K562 (cell line): ENCODE measurements at regions not wholly inside any gene's neighbourhood (a gene's known extent, or its start where the extent isn't known, plus 50 kb on each side); places are given as distances from the start of the nearest gene placed in this dataset.

Experiments
- ATAC-seq: fragments of 200-7000 bp; cut with Tn5 transposase; 3 replicates; pipeline ENCODE4 v1.9.1; 2020; ENCODE audit warnings: moderate library complexity
- BruUV-seq: library from RNA; stranded (reverse); fragments of 400-500 nt; replicated peaks from 2 replicates; lab custom pipeline; 2021; lab: Mats Ljungman, UMichigan
- CTCF ChIA-PET: fragments of 300-600 bp; formaldehyde crosslinking; extraction: SDS; loops from one replicate; lab custom pipeline; 2021; ENCODE audit warnings: low intra/inter-chr PET ratio; lab: Yijun Ruan, JAX
- POLR2A ChIA-PET: fragments of 300-600, 350-650 bp; sonication (Branson Sonifier 250); formaldehyde crosslinking; extraction: SDS; loops from one replicate; lab custom pipeline; 2021; ENCODE audit warnings: antibody characterized with exemption, inconsistent platforms; lab: Yijun Ruan, JAX
- DNase-seq, 4 experiments: peaks; one replicate each; pipeline versions ENCODE4 v3.0.0 to v3.0.0-alpha.2; 2011 to 2018; ENCODE audit warnings: low spot score in 3 of 4, mixed read lengths in 3 of 4; ENCODE audit errors: extremely low read depth in 1 of 4
- FAIRE-seq: peaks from 2 replicates; lab custom pipeline; 2011; peaks lifted over from hg19 to GRCh38; lab: Jason Lieb, UNC
- H2AFZ ChIP-seq: 2 replicates; pipeline ENCODE4 v1.6.0; 2011; ENCODE audit warnings: low read depth, low read length, control low read depth, inconsistent platforms
- H3K27ac ChIP-seq: fragments of 200-600 bp; 3 replicates; pipeline ENCODE4 v1.8.0; 2011; ENCODE audit warnings: low read depth, mild to moderate bottlenecking, control low read depth, inconsistent platforms, low read length, moderate library complexity, mixed read lengths; ENCODE audit errors: extremely low read depth
- H3K27me3 ChIP-seq, 2 experiments: fragments of 300-600 bp in 1 of 2; 2 replicates in 1 of 2; 3 replicates in 1 of 2; pipeline versions ENCODE4 v1.6.0 to v1.8.0; 2011; ENCODE audit warnings: inconsistent platforms in 2 of 2, low read length in 2 of 2, mild to moderate bottlenecking in 1 of 2, mixed read lengths in 1 of 2, moderate library complexity in 1 of 2; ENCODE audit not compliant: control insufficient read depth in 2 of 2, insufficient read depth in 2 of 2
- H3K36me3 ChIP-seq: fragments of 300-600 bp; 3 replicates; pipeline ENCODE4 v1.8.0; 2011; ENCODE audit warnings: mild to moderate bottlenecking, low read length, inconsistent platforms; ENCODE audit not compliant: control insufficient read depth, insufficient read depth
- H3K4me1 ChIP-seq, 2 experiments: fragments of 200-600 bp in 1 of 2; replicated peaks in 1 of 2; 2 replicates in 1 of 2; 3 replicates in 1 of 2; pipeline versions ENCODE4 v1.5.1 to v1.8.0; 2011; ENCODE audit warnings: inconsistent platforms in 2 of 2, low read length in 2 of 2, mild to moderate bottlenecking in 1 of 2, mixed read lengths in 1 of 2, moderate library complexity in 1 of 2; ENCODE audit not compliant: control insufficient read depth in 2 of 2, insufficient read depth in 2 of 2
- H3K4me2 ChIP-seq: 2 replicates; pipeline ENCODE4 v1.6.1; 2011; ENCODE audit warnings: low read length, control low read depth, inconsistent platforms, mixed read lengths; ENCODE audit not compliant: insufficient read depth
- H3K4me3 ChIP-seq: fragments of 200-600 bp; sonication (generic), shearing (Covaris generic); 2 replicates; pipeline ENCODE4 v1.5.1; 2016; ENCODE audit warnings: control low read depth, inconsistent platforms
- H3K79me2 ChIP-seq: fragments of 200-600 bp; 3 replicates; pipeline ENCODE4 v1.8.0; 2011; ENCODE audit warnings: low read length, inconsistent platforms; ENCODE audit not compliant: control insufficient read depth, insufficient read depth
- H3K9ac ChIP-seq, 2 experiments: 2 replicates each; pipeline versions ENCODE4 v1.6.0 to v1.6.1; 2011; ENCODE audit warnings: low read depth in 2 of 2, low read length in 2 of 2, control low read depth in 1 of 2, inconsistent platforms in 1 of 2, mild to moderate bottlenecking in 1 of 2, mixed read lengths in 1 of 2; ENCODE audit not compliant: insufficient read depth in 1 of 2
- H3K9me1 ChIP-seq: one replicate; pipeline ENCODE4 v1.6.0; 2011; ENCODE audit warnings: inconsistent platforms, mild to moderate bottlenecking, low read length, moderate library complexity; ENCODE audit not compliant: control insufficient read depth, insufficient read depth
- H3K9me3 ChIP-seq: replicated peaks from 2 replicates; pipeline ENCODE4 v1.5.1; 2011; ENCODE audit warnings: low read depth, low read length, inconsistent platforms; ENCODE audit not compliant: control insufficient read depth, insufficient read depth
- H4K20me1 ChIP-seq: replicated peaks from 2 replicates; pipeline ENCODE4 v1.6.1; 2011; ENCODE audit warnings: low read length, inconsistent platforms, mixed read lengths; ENCODE audit not compliant: control insufficient read depth, insufficient read depth
- BCOR ChIP-seq: fragments of 450-650 bp; IDR thresholded peaks from 2 replicates; pipeline ENCODE4 v1.6.1; 2016
- E2F3 ChIP-seq: fragments of 250-450 bp; sonication (Bioruptor Pico); IDR thresholded peaks from 2 replicates; pipeline ENCODE4 v1.4.0; 2020; ENCODE audit warnings: mild to moderate bottlenecking
- FOXA1 ChIP-seq: fragments of 450-650 bp; IDR thresholded peaks from 2 replicates; pipeline ENCODE4 v1.6.1; 2016; ENCODE audit warnings: mild to moderate bottlenecking, borderline replicate concordance
- GABPA ChIP-seq: fragments of 200-800 bp; sonication (Bioruptor generic); conservative IDR thresholded peaks from 2 replicates; pipeline ENCODE4 v1.6.1; 2016; ENCODE audit warnings: low read depth, missing genetic modification characterization, missing compliant biosample characterization
- MED1 ChIP-seq: sonication (generic); formaldehyde crosslinking; IDR thresholded peaks from 2 replicates; pipeline ENCODE4 v1.8.1; 2023; ENCODE audit warnings: missing genetic modification reagents, borderline replicate concordance
- PHB2 ChIP-seq: fragments of 450-650 bp; IDR thresholded peaks from 2 replicates; pipeline ENCODE4 v1.6.1; 2017; ENCODE audit warnings: low read depth
- POLR2A ChIP-seq: fragments of 450-650 bp; conservative IDR thresholded peaks from 2 replicates; pipeline ENCODE4 v1.6.1; 2016
- RHOXF2B ChIP-seq: fragments of 250-450 bp; sonication (Bioruptor Pico); conservative IDR thresholded peaks from 2 replicates; pipeline ENCODE4 v1.5.1; 2021
- ZBED1 ChIP-seq: IDR thresholded peaks from 2 replicates; pipeline ENCODE4 v1.6.1; 2014
- ZNF318 ChIP-seq, 2 experiments: fragments of 450-650 bp; IDR thresholded peaks; 2 replicates each; pipeline ENCODE4 v1.6.1; 2016; ENCODE audit warnings: mild to moderate bottlenecking in 2 of 2, borderline replicate concordance in 1 of 2, low read depth in 1 of 2, moderate library complexity in 1 of 2
- WGBS: fragments of 100-300 bp; shearing (Covaris generic); methylation state at CpG from one replicate; pipeline ENCODE4 v1.1.6; 2016; ENCODE audit warnings: low coverage, mixed read lengths; ENCODE audit not compliant: insufficient coverage; ENCODE audit errors: missing lambda C conversion rate; 5-methylcytosine and 5-hydroxymethylcytosine counted together
- in situ Hi-C: fragments of 300-500 bp; cut with MboI; formaldehyde crosslinking; loops from 4 replicates; pipeline ENCODE4 v1.15.0; 2018; ENCODE audit warnings: inconsistent platforms, mixed read lengths
- intact Hi-C: fragments of 100-400 bp; cut with micrococcal nuclease; formaldehyde crosslinking; loops from 2 replicates; pipeline ENCODE4 v1.14.2; 2022

GRCh38 chr6:87851674-87852299 is 149.8 kb upstream of the AKIRIN2 start:
- Histone ChIP-seq H3K4me1 (no peaks in the 10 kb centered on the region), H2AFZ (no peak overlapping the region), H3K9ac (no peak overlapping the region), H3K4me2 (no peak overlapping the region), H3K79me2 (no peaks in the 10 kb centered on the region), H3K9me1 (no peaks in the 10 kb centered on the region), H3K4me3 (no peak overlapping the region), H3K27ac (no peak overlapping the region), H4K20me1 (no peaks in the 10 kb centered on the region), H3K9me3 (no peaks in the 10 kb centered on the region), H3K36me3 (no peaks in the 10 kb centered on the region), H3K27me3 (peaks cover 4 to 9% of the 10 kb centered on the region in 2 experiments; a peak in 2 of 5 replicates)
- in situ Hi-C loops: no loop called here
- ChIA-PET CTCF (no interaction called here), POLR2A (interaction anchor here (0.6 kb wide), 1 partner anchor 520 kb away, joined by 3 read pairs; no protein-coding TSS in a partner anchor)
- FAIRE-seq (no peak), DNase-seq (no peak), ATAC-seq (no peak)
- 1% methylated on average over 4 of the region's 4 CpGs for WGBS
- TF ChIP-seq MED1 (CRISPR knock-in tag): no peak
- no peak for TF ChIP-seq E2F3 (CRISPR knock-in tag)
- no peak for TF ChIP-seq BCOR
- no peak for TF ChIP-seq FOXA1
- TF ChIP-seq GABPA (tag): no peak
- no peak for TF ChIP-seq RHOXF2B
- no peak for TF ChIP-seq ZBED1
- TF ChIP-seq POLR2A: no peak
- no peak for TF ChIP-seq ZNF318 (IDR thresholded peaks at IDR 0.05; ENCODE audit: borderline replicate concordance in 1 of 2, low read depth in 1 of 2)
- no peak for TF ChIP-seq PHB2
- intact Hi-C loops: no loop called here
- BruUV-seq: no TSS peak
